ENCODE measurements at regions not wholly inside any gene's neighbourhood (a gene's known extent, or its start where the extent isn't known, plus 50 kb on each side); places are given as distances from the start of the nearest gene placed in this dataset.

GRCh38 chr4:35105486-35105885 is 1138.8 kb downstream of the ARAP2 start:
- DNase-seq (ENCODE audit: extremely low read depth in 1 of 2, low read depth in 1 of 2): no peak

DNA sequence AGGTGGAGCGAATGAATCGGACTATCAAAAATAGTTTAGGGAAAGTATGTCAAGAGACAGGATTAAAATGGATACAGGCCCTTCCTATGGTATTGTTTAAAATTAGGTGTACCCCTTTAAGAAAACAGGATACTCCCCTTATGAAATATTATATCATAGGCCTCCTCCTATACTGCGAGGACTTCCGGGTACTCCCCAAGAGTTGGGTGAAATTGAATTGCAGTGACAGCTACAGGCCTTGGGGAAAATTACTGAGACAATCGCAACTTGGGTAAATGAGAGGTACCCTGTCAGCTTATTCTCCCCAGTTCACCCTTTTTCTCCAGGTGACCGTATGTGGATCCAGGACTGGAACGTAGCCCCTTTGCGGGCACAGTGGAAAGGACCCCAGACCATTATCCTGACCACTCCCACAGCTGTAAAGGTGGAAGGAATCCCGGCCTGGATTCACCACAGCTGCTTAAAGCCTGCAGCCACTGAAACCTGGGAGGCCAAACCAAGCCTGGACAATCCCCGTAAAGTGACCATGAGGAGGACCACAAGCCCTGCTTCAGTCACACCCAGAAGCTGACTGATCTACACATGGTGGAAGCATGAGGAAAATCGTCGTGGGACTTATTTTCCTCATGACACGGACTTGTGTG is 1138.1 kb downstream of the ARAP2 start:
- DNase-seq (ENCODE audit: extremely low read depth in 1 of 2, low read depth in 1 of 2): no peak

DNA sequence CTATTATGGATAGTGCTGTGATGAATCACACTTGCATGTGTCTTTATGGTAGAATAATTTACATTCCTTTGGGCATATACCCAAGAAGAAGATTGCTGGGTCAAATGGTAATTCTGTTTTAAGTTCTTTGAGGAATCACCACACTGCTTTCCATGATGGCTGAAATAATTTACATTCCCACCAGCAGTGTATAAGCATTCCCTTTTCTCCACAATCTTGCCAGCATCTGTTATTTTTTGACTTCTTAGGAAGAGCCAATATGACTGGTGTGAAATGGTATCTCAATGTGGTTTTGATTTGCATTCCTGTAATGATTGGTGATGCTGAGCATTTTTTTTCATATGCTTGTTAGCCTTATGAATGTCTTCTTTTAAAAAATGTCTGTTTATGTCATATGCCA is 1120.2 kb downstream of the ARAP2 start:
- no peak for DNase-seq (ENCODE audit: extremely low read depth in 1 of 2, low read depth in 1 of 2)

DNA sequence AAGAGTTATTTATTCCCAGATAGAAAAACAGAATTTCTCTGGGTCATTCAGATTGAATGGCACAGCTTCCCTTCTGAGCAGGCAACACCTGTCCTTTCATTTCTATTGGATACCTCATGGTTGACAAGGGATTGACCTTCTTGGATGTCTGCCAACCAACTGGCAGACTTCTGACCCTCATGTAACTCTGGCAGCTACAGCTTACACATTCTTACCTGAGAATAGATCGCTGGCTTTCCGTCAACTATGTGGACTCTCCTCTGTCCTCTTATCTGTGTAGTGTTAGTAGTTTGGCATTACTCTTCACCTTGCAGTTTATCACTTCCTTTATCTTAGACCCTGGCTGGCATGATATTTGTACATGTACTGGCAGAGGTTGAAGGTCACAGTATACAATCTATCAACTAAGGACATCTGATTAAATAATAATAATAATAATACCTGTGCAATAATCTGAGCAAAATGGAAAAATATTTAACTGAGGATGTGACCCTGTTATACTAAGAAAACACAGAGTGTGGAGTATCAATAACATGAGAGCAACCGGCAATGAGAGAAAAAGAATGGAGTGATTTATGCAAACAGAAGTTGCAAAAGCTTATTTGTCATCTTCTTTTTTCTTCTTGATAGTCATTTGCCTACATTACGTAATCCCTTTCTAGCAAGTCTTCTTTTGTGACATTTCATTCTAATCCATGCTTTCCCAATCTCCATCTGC is 1118.2 kb downstream of the ARAP2 start:
- no peak for DNase-seq (ENCODE audit: extremely low read depth in 1 of 2, low read depth in 1 of 2)

DNA sequence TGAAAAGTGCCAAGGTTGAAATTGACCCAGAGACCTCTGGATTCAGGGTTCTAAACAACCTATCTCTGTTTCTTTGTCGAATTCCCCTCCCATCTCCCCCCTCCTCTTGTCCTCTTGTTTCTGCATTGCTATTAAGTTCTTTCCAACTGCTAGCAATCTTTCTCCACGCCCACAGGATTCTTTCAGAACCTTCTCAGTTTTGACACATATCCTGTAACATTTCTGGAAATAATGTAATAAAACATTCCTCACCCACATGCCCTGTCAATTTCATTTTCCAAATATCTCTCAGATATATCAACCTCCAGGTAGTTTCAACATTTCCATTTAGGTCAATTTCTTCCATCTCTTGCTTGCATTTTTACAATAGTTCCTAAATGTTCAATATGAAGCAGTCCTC is 1105.9 kb downstream of the ARAP2 start:
- DNase-seq (ENCODE audit: extremely low read depth in 1 of 2, low read depth in 1 of 2): no peak

DNA sequence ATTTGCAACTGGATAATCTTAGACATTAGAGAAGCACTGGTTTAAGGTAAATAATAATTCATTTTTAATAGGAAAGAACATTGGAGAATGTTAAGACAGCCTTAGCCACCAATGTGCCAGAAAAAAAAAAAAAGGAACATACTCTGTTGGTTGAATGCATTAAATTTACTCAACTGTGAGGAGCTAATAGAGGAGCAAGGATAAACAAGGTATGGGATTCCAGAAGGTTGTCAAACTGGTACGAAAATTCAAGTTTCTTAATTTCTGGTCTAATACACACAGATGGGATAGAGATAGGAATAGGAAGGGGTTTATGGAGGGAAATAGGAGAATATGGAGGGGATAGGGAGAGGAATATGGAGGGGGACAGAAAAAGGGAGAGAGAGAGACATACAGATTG is 1096.6 kb downstream of the ARAP2 start:
- no peak for DNase-seq (ENCODE audit: extremely low read depth in 1 of 2, low read depth in 1 of 2)

DNA sequence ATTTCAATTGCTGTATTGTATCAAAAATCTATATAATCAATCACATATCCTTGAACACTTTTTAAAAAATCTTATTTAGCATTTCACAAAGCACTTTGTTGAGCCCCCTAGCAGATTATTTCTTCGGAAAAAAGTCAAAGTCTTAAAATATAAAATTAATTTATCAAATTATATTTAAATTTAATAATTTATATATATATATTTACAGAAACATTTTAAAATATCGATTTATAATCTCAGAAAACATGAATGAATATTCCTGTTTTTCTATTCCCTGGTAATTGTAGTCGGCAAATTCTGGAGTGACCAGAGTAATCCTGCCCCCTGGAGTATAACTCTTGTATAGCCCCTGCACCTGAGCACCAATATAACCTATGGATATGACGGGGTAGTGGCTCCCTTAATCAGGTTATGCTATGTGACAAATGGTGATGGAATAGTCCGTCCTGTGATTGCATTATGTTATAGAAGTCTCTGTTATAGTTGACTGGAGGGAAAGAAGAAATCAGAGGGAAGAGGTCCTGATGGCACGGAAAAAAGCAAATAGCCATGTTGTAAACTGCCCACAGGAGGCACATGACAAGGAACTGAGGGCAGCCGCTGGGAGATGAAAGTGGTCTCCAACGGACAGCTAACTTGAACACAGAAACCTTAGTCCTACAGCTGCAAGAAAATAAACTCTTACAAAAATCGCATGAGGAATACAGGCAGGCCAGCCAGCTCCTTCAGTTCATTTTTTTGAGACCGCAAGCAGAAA is 1092.3 kb downstream of the ARAP2 start:
- DNase-seq (ENCODE audit: extremely low read depth in 1 of 2, low read depth in 1 of 2): no peak

GRCh38 chr4:35163168-35163567 is 1081.1 kb downstream of the ARAP2 start:
- DNase-seq (ENCODE audit: extremely low read depth in 1 of 2, low read depth in 1 of 2): no peak

DNA sequence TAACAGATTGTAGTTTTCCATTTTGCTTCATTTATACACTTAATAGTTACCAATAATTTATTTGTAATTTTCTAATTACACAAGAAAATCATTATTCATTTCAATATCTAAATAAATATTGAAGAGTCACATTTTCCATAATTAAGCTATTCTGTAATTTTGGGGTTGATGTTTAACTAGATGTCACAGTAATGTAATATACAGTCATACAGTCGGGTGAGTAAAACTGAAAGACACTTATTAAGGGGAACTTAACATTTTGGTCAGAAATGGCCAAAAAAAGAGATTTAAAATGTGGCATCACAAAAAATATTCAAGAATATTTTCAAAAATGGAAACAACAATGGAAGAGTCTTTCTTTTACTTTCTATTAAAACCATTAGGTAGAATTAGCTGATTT is 1080.3 kb downstream of the ARAP2 start:
- DNase-seq (ENCODE audit: extremely low read depth in 1 of 2, low read depth in 1 of 2): no peak

DNA sequence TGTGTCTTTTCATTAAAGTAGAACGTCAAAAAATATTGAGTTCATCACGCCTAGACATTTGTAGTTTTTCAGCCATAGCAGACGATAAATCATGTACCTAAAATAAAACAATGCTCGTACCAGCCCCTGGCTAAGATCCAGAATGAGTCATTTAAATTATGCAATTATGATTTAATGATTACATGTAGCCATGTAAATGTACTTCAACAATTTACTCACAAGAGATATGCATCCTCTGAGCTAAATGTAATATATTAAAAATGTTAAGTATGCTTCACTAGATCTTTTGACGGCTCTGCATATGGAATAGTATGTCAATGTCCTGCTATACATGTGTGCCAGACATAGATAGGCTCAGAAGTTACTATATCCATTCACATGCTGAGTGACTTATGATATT is 1077.8 kb downstream of the ARAP2 start:
- no peak for DNase-seq (ENCODE audit: extremely low read depth in 1 of 2, low read depth in 1 of 2)

GRCh38 chr4:35167385-35167784 is 1076.9 kb downstream of the ARAP2 start:
- DNase-seq (ENCODE audit: extremely low read depth in 1 of 2, low read depth in 1 of 2): no peak

DNA sequence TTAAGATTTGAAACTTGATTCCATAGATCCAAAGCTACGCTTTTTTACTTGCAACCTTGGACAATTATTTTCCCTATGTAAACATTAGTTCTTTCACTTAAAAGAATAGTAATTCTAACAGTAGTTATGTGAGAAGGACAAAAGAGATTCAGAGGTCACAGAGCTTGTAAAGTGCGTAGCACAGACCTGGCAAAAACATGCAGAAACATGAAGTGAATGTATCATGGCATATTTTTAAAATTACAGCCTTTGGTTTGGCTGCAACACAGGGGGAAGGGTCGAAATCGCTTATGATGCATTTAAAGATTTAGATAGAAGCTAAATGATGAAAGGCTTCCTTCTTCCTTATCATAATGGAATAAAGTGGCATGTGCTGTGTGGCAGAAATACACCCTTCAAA is 1068.8 kb downstream of the ARAP2 start:
- no peak for DNase-seq (ENCODE audit: extremely low read depth in 1 of 2, low read depth in 1 of 2)

- no peak for DNase-seq (ENCODE audit: extremely low read depth in 1 of 2, low read depth in 1 of 2)
Measured at GRCh38 chr4:35175894-35176293, 1068.4 kb downstream of the ARAP2 start.

GRCh38 chr4:35182451-35182850 is 1061.9 kb downstream of the ARAP2 start:
- no peak for DNase-seq (ENCODE audit: extremely low read depth in 1 of 2, low read depth in 1 of 2)

DNA sequence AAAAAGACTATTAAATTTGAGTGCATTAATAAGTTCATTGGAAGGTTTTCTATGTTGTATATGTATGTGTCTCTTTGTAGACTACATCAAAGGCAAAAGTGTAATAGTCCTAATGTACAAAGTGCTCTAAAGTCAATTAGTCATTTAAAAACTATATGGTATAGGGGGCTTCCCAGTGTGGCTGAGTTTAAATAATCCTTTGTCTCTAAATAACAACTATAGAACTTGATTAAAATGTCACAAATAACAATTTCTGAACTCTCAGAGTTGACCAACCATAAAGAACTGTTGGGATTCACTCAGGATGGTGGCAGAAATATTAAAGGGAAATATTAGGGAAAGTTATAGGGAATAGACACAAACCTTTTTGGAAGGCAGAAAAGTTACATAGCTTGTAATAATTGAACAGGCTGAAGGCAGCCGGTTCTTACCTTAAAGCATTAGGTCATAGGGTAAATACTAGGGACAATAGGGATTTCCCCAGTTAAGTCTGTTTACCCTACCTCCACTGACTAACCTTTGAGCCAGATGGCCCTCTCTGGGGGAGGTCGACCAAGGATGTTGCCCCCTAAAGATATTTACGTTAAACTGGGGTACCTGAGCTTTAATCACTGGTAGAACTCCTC is 1054.2 kb downstream of the ARAP2 start:
- DNase-seq (ENCODE audit: extremely low read depth in 1 of 2, low read depth in 1 of 2): no peak

DNA sequence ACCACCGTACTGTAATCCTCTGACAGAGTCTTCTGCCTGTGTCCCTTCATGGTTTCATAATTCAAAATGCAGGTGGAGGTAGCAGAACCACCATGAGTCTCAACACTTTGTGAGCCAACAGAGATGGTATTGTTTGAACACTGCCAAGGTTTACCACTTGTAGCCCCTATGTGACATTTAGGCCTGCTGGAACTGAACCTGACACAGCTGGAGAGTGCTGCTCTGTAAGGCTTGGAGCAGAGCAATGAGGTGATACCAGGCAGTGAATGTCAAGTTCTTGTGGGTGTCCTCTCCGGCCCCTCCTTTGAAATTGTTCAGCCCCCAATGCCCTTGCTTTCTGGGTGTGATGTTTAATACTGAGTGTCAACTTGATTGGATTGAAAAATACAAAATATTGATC is 1042.9 kb downstream of the ARAP2 start:
- no peak for DNase-seq (ENCODE audit: extremely low read depth in 1 of 2, low read depth in 1 of 2)

- DNase-seq (ENCODE audit: extremely low read depth in 1 of 2, low read depth in 1 of 2): no peak
Measured at GRCh38 chr4:35216636-35217035, 1027.7 kb downstream of the ARAP2 start.

GRCh38 chr4:35217331-35217730 is 1027.0 kb downstream of the ARAP2 start:
- no peak for DNase-seq (ENCODE audit: extremely low read depth in 1 of 2, low read depth in 1 of 2)

- DNase-seq (ENCODE audit: extremely low read depth in 1 of 2, low read depth in 1 of 2): no peak
Measured at GRCh38 chr4:35228313-35228712, 1016.0 kb downstream of the ARAP2 start.

DNA sequence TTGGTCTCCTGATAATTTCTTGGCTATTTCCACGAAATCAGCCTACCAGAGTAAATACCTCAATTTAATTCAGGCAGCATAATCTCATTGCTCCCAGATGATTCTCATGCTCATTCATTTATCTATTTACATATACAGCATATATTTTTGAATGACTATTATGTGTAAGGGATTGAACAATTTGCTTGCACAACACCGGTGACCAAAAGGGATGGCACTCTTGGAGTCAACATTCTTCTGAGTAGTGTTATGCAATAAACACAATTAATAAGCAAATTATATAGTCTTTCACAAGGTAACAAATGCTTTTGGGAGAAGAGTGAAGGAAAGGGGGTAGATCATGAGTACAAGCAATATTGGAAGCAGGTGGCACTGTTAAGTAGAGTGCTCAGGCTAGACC is 1015.3 kb downstream of the ARAP2 start:
- DNase-seq (ENCODE audit: extremely low read depth in 1 of 2, low read depth in 1 of 2): no peak

- DNase-seq (ENCODE audit: extremely low read depth in 1 of 2, low read depth in 1 of 2): no peak
Measured at GRCh38 chr4:35237924-35238323, 1006.4 kb downstream of the ARAP2 start.

DNA sequence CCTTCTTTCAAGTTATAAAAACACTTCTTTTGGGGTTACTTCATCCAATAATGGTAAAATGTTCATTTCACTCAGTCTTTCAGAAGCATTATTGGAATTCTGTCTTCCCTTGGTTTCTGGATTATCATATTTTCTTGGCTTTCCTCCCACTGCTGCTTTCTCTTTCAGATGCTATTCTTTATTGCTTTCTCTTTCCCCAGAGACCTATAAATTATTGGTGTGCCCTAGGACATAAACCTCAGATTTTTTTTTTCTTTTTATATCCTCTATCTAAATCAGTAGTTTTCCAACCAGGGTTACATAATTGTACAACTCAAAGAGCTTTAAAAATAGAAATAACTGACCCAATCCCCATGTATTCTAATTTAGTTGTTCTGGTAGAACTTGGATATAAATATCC is 1005.5 kb downstream of the ARAP2 start:
- DNase-seq (ENCODE audit: extremely low read depth in 1 of 2, low read depth in 1 of 2): no peak

Data from stimulated activated CD8-positive, alpha-beta memory T cell treated with anti-CD3 and anti-CD28 coated beads, Interleukin-7, amount 100 ng/mL, for 48 hours (primary cell).